Suprapubic skin (tissue), 4 donors: ENCODE measurements at regions not wholly inside any gene's neighbourhood (a gene's known extent, or its start where the extent isn't known, plus 50 kb on each side); places are given as distances from the start of the nearest gene placed in this dataset.

Source experiments
- DNase-seq, 2 donors: peaks; one replicate each; pipeline ENCODE4 v3.0.0-alpha.2; 2019; ENCODE audit warnings: low spot score in 2 of 2
- H3K27ac ChIP-seq: fragments of 200-600 bp; sonication (generic); one replicate; pipeline ENCODE4 v1.5.1; 2019
- H3K27me3 ChIP-seq: fragments of 200-600 bp; sonication (generic); one replicate; pipeline ENCODE4 v1.5.1; 2019
- H3K36me3 ChIP-seq: fragments of 200-600 bp; sonication (generic); one replicate; pipeline ENCODE4 v1.5.1; 2019
- H3K4me1 ChIP-seq: fragments of 200-600 bp; sonication (generic); one replicate; pipeline ENCODE4 v1.5.1; 2019
- H3K4me3 ChIP-seq: fragments of 200-600 bp; sonication (generic); one replicate; pipeline ENCODE4 v1.5.1; 2019; ENCODE audit warnings: mild to moderate bottlenecking
- H3K9me3 ChIP-seq: fragments of 200-600 bp; sonication (generic); one replicate; pipeline ENCODE4 v1.5.1; 2019
- CTCF ChIP-seq, 2 donors: fragments of 200-600 bp in 1 of 2; fragments of 450-650 bp in 1 of 2; sonication (generic) in 1 of 2; IDR thresholded peaks; one replicate each; pipeline ENCODE4 v1.5.1; 2016 to 2019; ENCODE audit warnings: antibody characterized with exemption in 2 of 2, mild to moderate bottlenecking in 1 of 2, moderate library complexity in 1 of 2
- EP300 ChIP-seq: sonication (generic); formaldehyde crosslinking; IDR thresholded peaks from one replicate; pipeline ENCODE4 v1.6.1; 2017; ENCODE audit warnings: antibody characterized with exemption
- POLR2A ChIP-seq, 2 donors: fragments of 450-650 bp; IDR thresholded peaks; one replicate each; pipeline ENCODE4 v1.6.1; 2017; ENCODE audit warnings: antibody characterized with exemption in 2 of 2, mild to moderate bottlenecking in 2 of 2, moderate library complexity in 2 of 2
- POLR2AphosphoS5 ChIP-seq, 3 donors: sonication (generic); formaldehyde crosslinking; IDR thresholded peaks; one replicate each; pipeline ENCODE4 v1.6.1; 2017; ENCODE audit warnings: antibody characterized with exemption in 3 of 3
- WGBS: methylation state at CpG from one replicate; pipeline ENCODE4 v1.1.5; 2018; 5-methylcytosine and 5-hydroxymethylcytosine counted together

DNA sequence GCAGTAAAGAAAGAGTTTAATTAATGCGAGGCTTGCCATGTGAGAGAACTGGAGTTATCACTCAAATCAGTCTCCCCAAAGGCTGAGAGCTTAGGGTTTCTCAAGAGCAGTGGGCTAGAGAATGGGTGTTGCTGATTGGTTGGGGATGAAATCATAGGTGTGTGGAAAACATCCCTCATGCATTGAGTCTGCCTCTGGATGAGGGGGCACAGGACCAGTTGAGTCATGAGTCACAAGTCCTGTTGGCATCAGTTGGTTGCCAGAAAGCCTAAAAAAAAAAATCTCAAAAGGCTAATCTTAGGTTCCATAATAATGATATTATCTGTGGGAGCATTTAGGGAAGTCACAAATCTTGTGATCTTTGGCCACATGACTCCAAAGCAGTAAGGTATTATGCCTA is 800.3 kb downstream of the TUSC7 start:
- no peak for DNase-seq
- H3K4me3 ChIP-seq = no peak overlapping the region
- WGBS = 96% methylated on average over 1 of the region's 1 CpG
- H3K27ac ChIP-seq = no peak overlapping the region
- no peaks in the 10 kb centered on the region for H3K9me3 ChIP-seq
- H3K27me3 ChIP-seq = no peaks in the 10 kb centered on the region
- no peaks in the 10 kb centered on the region for H3K4me1 ChIP-seq
- no peaks in the 10 kb centered on the region for H3K36me3 ChIP-seq
- no peak for TF ChIP-seq POLR2A (IDR thresholded peaks at IDR 0.05)
- no peak for TF ChIP-seq EP300
- no peak for TF ChIP-seq POLR2AphosphoS5 (IDR thresholded peaks at IDR 0.05)
- TF ChIP-seq CTCF (IDR thresholded peaks at IDR 0.05) = no peak

DNA sequence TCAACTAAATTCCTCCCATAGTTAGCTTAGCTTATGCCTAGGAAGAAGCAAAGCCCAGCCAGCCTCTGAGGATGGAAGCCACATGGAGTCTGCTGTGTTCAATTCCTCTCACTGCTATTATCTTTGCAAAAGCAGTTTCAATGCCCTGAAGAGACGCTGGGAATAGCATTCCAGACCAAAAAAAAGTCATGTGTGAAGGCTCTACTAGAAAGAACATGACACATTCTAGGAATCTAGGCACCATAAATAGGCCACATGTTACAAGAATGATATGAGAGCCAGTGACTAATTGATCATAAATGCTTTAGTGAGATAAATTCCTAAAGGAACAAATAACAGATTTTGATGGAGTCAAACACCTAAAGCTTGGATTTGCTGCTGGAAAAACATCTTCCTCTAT is 800.8 kb downstream of the TUSC7 start:
- WGBS = 50% methylated on average over 1 of the region's 1 CpG
- no peak for DNase-seq
- no peaks in the 10 kb centered on the region for H3K9me3 ChIP-seq
- TF ChIP-seq POLR2AphosphoS5 (IDR thresholded peaks at IDR 0.05) (no peak), EP300 (no peak), POLR2A (IDR thresholded peaks at IDR 0.05) (no peak), CTCF (IDR thresholded peaks at IDR 0.05) (no peak)
- no peaks in the 10 kb centered on the region for H3K36me3 ChIP-seq
- H3K4me1 ChIP-seq = no peaks in the 10 kb centered on the region
- H3K4me3 ChIP-seq = no peak overlapping the region
- H3K27ac ChIP-seq = no peak overlapping the region
- H3K27me3 ChIP-seq = no peaks in the 10 kb centered on the region

DNA sequence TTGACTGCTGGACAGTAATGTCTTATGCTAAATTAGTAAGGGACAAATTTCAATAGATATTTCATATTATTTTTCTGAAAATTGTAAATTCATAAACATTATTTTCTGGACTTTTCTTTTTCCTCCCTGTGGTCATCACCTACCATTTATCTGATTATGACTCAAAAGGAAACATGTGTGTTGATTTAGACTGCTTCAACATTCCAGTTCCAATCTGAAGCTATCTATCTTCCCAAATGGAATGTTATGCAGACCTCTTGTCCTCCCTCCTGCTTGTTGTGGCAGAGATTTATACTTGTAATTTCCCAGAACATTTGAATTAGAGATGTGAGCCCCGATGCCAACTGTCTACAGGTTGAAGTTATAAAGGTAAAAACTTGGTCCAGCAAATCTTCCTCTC is 803.4 kb downstream of the TUSC7 start:
- H3K4me3 ChIP-seq = no peak overlapping the region
- no peaks in the 10 kb centered on the region for H3K4me1 ChIP-seq
- DNase-seq = no peak
- TF ChIP-seq CTCF (IDR thresholded peaks at IDR 0.05) (no peak), EP300 (no peak), POLR2AphosphoS5 (IDR thresholded peaks at IDR 0.05) (no peak)
- WGBS = 49% methylated on average over 1 of the region's 1 CpG
- H3K27ac ChIP-seq = no peak overlapping the region
- H3K27me3 ChIP-seq = no peaks in the 10 kb centered on the region
- no peaks in the 10 kb centered on the region for H3K9me3 ChIP-seq
- H3K36me3 ChIP-seq = no peaks in the 10 kb centered on the region

DNA sequence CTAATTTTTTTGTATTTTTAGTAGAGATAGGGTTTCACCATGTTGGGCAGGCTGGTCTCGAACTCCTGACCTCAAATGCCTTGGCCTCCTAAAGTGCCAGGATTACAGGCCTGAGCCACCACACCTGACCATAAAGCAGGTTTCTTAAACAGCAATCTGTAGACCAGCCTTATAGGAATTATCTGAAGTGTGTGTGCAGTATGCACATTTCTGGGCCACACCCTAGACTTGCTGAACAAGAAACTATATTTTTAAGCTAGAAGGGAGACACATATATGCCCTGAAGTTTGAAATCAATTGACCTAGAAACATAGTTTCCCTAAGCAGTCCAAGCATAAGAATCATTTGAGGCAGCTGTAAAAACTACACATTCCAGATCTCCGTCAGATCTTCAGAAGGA is 805.7 kb downstream of the TUSC7 start:
- DNase-seq = no peak
- H3K27me3 ChIP-seq = no peaks in the 10 kb centered on the region
- TF ChIP-seq POLR2A (IDR thresholded peaks at IDR 0.05) = no peak
- no peak for TF ChIP-seq POLR2AphosphoS5 (IDR thresholded peaks at IDR 0.05)
- no peak for TF ChIP-seq CTCF (IDR thresholded peaks at IDR 0.05)
- no peak for TF ChIP-seq EP300
- no peaks in the 10 kb centered on the region for H3K36me3 ChIP-seq
- WGBS = 65% methylated on average over 2 of the region's 2 CpGs
- H3K27ac ChIP-seq = no peak overlapping the region
- H3K4me1 ChIP-seq = no peaks in the 10 kb centered on the region
- no peaks in the 10 kb centered on the region for H3K9me3 ChIP-seq
- no peak overlapping the region for H3K4me3 ChIP-seq

- WGBS = 75% methylated on average over 4 of the region's 4 CpGs
- Histone ChIP-seq H3K27me3 (no peaks in the 10 kb centered on the region), H3K4me1 (no peaks in the 10 kb centered on the region), H3K4me3 (no peak overlapping the region), H3K27ac (no peak overlapping the region), H3K9me3 (no peaks in the 10 kb centered on the region), H3K36me3 (no peaks in the 10 kb centered on the region)
- TF ChIP-seq CTCF (IDR thresholded peaks at IDR 0.05) = no peak
- no peak for TF ChIP-seq EP300
- no peak for TF ChIP-seq POLR2A (IDR thresholded peaks at IDR 0.05)
- no peak for TF ChIP-seq POLR2AphosphoS5 (IDR thresholded peaks at IDR 0.05)
- DNase-seq = no peak
These were observed 808.8 kb downstream of the TUSC7 start for GRCh38 chr3:117518364-117518763.
